SKM-1 treated with dmso at 0.1 percent for 144 hours (cell line): ENCODE measurements at regions not wholly inside any gene's neighbourhood (a gene's known extent, or its start where the extent isn't known, plus 50 kb on each side); places are given as distances from the start of the nearest gene placed in this dataset.

ENCODE experiments used
- DNase-seq: peaks from one replicate; lab custom pipeline; 2025; ENCODE audit not compliant: unreplicated experiment; lab: John Stamatoyannopoulos, UW

DNA sequence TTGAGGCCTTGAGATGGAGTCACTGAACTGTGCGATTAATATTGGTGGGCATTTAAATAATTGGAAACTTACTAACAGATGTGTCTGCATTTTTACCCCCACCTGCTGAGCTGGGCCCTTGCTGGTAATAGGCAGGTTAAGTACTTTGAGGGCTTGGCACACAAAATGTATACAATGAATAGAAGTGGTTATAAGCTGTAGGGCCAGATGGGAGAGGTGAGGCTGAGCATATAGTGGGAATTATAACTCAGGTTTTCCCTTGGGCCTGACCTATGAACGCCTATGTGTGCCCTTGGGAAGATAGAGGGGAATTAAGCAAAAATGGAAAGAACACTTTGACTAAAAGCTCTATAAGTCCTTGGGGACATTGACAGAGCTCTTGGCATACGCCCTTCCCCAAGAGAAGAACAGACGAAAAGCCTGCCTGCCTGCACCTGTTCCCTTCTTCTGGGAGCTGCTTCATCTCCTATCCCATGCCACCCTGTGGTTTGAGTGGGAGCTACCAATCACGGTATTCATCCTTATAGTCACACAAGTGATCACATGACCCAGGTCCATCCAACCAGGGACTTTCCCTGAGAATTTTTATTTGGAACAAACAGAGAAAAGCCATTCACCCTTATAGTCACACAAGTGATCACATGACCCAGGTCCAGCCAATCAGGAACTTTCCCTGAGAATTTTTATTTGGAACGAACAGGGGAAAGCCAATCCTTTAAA is 260.7 kb upstream of the CSF3R start:
- DNase-seq: no peak

DNA sequence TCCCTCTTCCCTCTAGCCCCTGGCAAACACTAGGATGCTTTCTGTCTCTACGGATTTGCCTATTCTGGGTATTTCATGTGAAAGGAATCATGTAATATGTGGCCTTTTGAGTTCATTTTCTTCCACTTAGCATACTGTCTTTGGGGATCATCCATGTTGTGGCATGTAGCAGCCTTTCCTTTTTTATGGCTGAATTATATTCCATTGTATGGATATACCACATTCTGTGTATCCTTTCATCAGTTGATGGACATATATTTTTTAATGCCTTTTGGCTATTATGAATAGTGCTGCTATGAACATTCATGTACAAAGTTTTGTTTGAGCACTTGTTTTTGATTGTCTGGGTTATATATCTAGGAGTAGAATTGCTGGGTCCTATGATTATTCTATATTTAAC is 258.4 kb upstream of the CSF3R start:
- DNase-seq: no peak

DNA sequence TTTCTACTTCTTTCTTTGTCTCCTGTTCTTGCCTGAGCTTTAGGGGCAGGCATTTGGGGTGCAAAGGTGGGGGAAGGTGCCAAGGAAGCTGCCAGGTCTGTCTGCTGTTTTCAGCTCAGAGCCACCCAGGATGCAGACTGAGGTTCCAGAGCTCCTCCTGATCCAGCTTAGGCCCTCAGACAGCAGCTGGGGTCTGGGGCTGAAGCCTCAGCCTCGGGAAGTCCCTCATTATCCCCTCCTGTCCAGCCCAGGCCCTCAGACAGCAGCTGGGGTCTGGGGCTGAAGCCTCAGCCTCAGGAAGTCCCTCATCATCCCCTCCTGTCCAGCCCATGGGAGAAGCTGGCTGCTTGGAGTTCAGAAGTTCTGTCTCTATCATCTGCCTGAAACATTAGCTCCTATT is 257.7 kb upstream of the CSF3R start:
- DNase-seq: no peak

DNA sequence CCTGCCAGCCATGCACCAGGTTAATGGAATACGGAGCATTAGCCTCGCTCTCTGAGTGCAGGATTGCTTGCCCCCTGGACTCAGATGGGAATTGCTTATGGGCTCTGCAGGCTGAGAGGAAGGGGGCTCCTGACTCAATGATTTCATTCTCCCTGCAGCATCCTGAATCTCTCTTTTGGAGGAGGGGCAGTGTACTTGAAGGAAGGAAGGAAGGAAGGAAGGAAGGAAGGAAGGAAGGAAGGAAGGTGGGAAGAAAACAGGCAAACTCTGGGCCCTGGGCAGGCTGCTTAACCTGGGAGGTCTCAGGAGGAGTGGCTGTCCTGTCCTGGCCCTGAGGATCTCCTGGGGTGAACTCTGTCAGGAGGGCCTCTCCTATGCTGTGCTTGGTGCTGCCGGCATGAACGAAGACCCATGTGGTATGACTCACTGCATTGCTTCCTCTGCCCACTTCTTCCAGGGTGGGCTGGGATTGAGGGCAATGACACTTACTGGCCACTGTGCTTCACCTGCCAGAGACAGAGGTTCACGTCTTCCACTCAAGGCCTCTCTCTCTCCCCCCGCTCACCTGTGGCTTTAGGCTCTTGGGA is 257.1 kb upstream of the CSF3R start:
- DNase-seq: no peak

DNA sequence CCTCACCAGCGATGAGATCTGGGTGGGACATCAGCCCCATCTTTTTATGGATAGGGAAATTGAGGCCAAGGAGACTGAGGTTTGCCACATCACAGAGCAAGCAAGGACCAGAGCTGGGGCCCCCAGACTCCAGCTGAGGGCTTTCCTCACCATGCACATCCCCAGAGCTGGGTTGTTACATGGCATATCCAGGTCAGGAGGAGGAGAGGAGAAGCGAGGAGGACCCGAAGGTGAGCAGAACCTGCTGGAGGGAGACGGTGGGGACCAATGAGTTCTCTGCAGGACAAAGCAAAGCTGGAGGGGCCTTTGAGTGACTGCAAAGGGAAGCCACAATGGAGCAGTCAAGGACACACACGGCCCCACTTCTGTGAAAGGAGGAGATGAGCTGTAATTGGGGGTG is 255.5 kb upstream of the CSF3R start:
- DNase-seq: no peak

DNA sequence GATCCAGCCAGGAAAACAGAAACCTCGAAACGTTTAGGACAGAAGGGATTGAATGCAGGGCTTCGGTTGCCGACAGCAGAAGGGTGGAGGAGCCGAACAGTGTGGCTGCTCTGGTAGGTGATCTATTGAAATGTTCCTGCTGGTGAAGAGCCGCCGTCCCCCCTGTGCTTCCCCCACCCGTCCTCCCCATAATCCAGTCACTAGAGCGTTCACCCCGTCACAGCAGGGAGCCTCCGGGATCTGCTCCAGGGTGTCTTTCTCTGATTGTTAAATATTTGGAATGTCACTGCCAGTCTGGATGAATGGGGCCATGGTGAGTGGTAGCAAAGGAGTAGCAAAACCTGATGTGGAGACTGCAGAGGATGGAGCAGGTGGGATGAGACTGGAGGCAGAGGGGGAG is 255.1 kb upstream of the CSF3R start:
- no peak for DNase-seq

DNA sequence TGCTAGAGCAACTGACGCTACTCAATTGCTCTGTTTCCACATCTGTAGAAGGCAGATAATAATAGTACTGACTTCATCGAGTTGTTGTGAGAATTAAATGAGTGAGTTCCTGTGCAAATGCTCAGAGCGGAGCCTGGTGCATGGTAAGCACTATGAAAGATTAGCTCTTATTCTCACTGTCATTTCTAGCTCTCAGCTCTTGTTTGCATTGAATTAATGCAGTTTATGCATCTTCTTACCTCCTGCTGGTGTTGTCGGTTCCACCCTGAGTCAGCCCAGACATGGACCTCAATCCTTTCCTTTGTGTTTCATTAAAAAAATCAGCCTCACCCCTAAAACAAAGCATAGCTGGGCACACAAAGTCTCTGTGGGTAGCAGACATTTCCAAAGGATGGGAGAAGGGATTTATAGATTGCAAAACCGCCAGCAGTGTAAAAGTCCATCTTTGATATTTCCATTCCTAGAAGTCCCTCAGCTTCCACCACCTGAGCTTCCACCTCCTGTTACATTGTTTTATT is 254.4 kb upstream of the CSF3R start:
- DNase-seq: no peak

DNA sequence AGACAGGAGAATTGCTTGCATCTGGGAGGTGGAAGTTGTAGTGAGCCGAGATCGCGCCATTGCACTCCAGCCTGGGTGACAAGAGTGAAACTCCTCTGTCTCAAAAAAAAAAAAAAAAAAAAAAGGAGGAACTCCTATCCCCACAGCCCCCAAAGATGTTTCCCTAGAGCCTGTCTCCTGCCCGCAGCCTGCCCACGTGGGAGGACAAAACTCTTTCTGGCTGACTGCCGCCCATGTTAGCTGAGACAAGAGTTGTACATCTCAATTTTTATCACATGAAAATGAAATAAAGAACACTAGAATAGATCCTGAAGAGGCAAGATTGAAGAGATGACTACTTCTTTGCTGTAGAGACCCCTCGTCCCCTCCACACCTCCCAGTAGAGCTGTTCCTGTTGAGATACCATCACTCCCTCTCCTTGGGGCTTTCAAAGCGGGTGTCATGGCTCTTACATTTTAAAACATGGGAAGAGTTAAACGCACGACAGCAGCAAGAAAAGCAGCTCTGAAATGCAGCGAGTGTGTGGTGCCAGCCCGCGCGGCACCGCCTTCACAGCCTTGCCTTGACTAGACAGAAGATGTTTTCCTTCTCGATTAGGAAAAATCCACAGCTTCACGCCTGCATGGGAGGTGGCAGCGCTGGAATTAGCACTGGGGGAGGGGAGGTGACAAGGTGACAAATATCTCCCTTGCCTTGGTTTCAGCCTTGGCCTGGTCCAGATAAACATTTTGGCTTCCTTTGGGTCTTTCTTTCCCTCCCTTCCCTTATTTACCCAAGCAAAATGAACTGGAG is 253.4 kb upstream of the CSF3R start:
- no peak for DNase-seq

DNA sequence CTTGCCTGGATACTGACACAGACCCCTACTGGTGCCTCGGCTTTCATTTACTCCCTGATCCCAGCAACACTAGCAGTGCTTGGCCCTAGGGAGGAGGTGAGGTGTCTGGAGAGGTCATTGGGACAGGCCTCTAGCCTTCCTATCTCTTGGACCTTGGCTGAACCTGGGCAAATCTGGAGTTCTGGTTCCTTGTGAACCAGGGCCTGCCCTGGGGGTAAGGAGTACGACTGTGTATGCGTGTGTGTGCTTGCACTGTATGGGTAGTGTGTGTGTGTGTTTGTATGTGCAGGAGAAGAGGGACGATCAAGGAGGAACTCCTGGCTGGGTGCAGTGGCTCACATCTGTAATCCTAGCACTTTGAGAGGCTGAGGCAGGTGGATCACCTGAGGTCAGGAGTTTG is 252.7 kb upstream of the CSF3R start:
- DNase-seq: no peak

DNA sequence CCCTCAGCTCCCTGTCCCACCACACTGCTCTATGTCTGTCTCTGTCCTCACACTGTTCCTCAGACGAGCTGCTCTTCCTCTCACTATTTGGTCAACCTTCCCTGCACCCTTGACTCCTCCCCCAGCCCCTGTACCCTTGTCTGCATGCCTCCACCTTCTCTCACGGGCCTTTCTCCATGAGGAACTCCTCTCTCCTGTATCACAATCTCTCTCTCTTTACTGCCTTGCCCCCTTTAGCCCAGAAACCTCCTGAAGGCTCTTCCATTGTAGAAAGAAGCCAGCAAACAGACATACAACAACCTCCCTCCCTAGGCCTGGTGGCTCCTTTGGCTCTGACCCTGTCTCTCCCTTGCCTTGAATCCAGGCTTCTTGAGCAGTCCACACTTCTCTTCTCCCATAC is 251.6 kb upstream of the CSF3R start:
- DNase-seq: no peak

DNA sequence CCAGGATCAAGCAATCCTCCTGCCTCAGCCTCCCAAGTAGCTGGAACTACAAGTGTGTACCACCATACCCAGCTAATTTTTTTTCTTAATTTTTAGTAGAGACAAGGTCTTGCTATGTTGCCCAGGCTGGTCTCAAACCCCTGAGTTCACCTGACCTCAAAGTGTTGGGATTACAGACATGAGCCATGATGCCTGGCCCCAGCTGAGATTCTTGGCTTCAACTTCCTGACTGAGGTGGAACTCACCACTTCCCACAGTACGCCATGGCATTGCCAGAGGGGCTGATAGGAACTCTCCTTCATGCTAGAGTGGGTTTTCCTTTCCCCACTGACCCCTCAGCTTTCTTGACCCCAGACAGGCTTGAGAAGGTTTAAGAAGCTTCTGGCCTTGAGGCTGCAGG is 251.0 kb upstream of the CSF3R start:
- no peak for DNase-seq

DNA sequence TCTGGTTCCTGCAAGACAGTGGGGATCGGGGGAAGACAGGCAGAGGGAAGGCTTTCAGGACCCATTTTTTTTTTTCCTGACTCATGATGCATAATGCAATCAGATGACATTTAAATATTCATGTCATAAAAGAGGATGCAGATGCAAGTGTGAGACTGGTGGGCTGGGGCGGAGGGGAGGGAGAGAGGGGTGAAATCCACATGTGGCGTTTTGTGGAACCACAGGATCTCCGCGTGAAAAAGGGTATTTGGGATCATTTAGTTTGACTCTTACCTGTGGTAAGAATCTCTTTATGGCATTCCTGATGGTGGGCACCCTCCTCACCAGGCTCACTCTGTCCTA is 249.3 kb upstream of the CSF3R start:
- no peak for DNase-seq

DNA sequence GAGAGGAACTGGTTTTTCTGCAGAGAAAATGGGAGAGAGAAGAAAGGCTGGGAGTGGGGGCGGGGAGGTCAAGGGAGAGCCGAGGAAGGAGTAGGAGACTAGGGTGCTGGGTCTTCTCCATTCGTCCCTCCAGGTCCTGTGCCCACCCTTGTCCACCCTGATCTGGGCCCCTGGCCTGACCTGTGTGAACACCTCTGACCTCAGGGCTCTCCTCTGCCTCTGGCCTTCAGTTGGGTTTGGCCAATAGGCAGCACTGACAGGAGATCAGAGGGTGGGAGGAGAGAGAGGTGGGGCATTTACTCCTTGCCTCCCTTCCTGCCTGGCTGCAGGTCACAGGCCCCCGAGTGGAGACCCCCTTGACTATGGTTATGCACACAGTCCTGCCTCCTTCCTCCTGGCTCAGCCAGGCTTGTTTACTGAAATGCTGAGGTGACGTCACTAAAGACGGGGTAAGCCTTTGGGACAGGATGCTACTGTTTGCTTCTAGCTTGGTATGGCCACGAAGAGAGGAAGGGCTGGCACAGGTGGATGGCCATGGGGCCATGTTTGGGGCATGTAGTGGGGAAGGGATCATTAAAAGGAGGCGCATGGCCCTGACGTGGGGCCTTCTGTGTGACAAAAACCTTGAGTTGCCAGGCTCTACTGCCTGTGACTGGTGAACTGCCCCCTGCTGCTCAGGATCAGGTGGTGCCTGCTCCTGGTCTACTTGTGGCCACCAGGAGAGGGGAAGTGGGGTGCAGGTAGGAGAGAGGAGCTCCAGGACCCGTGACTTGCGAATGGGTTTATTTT is 248.7 kb upstream of the CSF3R start:
- no peak for DNase-seq

DNA sequence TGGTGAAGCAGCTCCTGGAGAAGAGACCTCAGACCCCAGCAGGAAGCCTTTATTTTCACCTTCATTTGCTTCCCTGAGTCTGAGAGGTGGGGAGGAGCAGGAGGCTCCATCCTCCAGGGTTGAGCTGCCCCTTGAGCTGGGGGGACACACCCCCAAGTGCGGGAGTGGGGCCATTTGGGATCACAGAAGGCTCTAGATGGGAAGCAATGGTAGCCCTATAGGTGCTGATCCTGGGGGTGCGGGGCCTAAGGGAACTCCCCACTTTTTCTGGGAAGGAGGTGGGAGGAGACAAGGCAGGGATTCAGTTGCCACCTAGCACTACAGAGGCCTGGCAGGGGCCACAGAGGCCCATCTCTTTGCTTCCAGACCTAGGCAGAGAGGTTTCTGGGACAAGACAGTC is 247.9 kb upstream of the CSF3R start:
- DNase-seq: no peak

DNA sequence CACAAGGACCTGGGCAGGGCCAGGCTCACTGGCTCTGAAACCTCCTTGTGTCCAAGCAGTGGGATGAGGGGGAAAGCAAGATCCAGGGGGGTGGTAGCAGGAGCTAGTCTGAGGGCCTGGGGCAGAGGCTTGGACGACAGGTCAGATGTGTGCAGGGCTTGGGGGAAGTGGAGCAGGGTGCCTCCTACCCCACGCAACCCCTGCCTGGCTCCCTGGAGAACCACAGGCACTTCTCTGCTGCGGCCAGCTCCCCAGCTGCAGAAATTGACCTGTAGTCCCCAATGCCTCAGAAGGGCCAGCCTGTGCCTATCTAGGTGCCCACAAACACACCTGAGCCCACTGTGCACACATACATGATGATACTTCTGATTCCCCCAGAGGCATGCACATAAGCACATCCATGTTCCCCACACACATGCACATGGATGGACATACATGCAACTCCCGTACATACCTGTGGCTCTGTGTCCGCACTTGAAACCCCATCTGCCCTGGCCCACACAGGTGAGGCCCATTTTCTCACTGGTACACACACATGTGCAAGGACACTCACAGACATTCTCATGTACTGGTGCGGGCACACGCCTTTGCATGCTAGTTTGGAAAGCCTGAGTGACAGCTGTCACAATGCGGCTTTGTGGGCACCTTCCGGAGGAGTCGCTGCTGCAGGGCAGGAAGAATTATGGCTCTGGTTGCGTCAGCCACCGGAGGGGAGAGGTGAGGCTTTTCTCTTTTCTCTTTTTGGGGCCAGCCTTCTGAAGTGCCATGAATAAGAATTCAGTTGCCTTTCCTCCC is 247.2 kb upstream of the CSF3R start:
- DNase-seq: no peak

DNA sequence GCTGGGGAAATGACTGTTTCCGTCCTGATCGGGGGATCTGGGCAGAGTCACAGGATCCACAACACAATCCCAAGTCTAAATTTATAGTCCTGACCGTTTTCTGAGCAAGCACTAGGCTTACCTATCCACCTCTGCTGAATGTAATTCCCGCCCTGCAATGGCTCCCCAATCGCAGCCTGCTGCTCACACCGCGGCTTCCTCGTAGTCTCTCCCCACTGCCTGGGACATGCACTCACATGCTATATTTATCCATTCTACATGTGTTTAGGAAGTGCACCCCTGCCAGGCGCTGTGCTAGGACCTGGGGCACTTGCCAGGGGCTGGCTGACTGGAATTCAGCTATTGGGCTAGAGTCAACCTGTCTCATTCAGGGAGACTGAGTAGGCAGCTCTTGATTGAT is 246.6 kb upstream of the CSF3R start:
- DNase-seq: no peak

DNA sequence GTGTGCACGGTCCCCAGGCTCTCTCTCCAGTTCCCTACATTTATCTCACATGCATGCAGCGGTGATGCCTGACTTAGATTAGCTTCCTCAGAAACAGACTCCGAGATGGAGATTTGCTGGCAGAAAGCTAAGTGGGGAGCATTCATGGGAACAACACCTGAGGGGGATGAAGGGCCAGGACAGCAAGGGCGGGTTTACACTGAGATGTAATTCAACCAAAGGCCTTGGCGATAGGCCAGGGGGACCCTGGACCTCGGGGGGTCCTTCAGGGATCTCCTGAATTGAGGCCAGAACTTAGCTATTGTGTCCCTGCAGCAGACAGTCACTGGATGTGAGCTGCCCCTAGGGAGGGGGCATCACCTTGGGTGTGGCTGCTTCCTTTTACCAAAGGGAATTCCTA is 246.1 kb upstream of the CSF3R start:
- no peak for DNase-seq

DNA sequence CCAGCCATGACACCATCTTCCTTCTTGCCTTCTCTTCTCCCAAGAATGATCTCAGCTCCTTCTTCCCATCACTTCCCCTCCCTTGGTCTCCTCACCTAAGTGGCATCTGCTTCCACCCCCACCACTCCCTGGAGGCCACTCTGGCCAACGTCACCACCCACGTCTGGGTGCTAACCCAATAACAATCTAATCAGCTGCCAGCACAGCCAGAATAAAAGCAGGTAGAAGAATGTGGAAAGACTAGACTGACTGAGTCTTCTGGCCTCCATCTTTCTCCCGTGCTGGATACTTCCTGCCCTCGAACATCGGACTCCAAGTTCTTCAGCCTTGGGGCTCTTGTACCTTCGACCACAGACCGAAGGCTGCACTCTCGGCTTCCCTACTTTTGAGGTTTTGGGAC is 245.3 kb upstream of the CSF3R start:
- DNase-seq: no peak

DNA sequence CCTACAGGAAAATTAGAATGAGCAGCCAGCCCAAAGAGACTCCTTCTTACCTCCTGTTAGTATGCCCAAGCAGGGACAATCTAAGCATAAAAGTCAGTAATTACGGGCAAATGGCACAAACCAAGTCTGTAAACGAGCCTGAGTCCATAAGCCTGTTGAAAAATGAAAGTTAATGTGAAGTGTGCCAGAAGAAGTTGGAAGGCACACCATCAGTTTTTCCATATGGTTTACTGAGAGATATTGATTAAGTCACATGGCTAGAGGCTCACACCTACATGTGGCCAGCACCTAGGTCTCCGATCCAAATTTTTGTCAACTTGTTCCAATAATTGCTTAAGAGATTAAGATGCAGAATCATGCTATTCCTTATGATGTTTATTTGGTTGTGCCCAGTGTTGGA is 242.4 kb upstream of the CSF3R start:
- no peak for DNase-seq

DNA sequence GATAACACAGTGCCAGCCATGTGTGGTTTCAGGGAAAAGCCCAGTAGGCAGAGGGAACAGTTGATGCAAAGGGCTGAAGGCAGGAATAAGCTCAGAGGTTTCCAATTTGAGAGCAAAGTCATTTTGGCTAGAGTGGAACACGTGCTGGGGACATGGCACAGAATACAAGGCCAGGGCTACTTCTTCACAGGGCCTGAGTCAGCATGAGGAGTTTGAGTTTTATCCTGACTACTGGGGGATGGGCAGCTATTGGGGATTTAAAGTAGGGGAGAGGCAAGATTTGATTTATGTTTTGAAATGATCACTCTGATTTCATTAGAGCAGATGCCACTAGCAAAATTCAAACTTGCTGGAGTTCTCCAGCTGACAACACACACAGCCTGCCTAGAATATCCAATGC is 241.1 kb upstream of the CSF3R start:
- DNase-seq: no peak

DNA sequence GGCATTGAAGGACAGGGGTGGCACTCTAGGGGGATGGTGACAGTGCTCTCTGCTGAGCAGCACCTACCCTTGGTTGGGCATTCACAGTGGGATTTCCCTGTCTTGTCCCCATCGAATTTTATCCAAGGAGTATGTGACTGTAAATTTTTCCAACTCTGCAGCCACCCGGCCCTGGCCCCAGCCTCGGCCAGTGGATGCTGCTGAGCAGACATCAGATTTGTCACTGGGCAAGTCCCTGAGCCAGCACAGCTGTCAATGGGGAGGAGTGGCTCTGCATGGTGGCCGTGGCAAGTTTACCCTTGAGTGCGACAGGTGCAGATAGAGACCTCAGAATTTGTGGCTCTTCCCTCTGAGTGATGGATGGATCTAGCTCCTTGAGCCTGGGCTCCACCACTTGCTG is 240.2 kb upstream of the CSF3R start:
- DNase-seq: no peak
